Activated gamma-delta T cell treated with Interleukin-2 at 50 U/mL for 16 hours (primary cell): ENCODE measurements at regions not wholly inside any gene's neighbourhood (a gene's known extent, or its start where the extent isn't known, plus 50 kb on each side); places are given as distances from the start of the nearest gene placed in this dataset.
"Not testable (repeated sequence)": the region's sequence is repeated elsewhere in the genome, so short reads cannot be mapped to it uniquely, and the experiment has no call there.

Source experiments
- DNase-seq: peaks from one replicate; pipeline ENCODE4 v3.0.0-alpha.2; 2020

DNA sequence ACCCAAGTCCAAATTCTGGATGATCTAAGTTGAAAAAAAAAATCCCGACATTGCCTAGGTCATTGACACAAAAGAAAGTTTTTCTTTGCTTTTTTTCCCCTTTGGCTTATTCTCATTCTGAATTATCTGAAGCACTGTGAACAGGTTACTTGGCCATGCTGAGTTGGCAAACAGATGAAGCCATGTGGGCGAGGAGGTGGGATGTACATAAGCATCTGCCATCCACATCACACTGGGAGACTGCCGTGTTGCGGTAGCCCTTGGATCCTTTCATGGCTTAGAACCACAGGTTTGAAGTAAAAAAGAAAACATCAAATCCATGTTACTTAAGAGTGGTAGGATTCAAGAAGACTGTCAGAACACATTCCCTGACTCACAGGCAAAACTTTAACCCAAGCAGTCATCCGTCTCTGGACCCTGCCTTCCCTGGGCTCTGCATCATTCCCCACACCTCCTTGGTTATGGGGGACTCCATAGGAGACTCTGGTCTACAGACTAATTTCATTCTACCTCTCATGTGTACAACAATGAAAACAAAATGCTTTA, 242.5 kb upstream of the SERP2 start:
- DNase-seq = no peak

DNA sequence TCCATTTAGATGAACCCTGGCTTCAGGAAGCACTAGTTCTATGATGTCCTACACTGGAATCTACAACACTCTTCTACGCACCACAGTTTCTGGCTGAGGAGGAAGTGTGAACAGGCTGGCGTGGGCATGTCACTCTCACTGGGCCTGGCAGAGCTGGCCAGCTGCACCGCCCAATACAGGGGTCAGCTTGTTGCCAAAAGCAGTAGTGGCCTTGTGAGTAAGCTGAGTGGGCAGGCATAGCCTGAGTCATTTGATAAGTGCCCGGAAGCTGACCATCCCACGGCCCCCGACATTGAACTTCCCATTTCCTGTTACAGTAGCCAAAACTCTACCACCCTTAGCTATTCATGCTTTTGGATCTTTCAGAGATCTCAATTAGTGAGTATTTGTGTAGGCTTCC, 240.9 kb upstream of the SERP2 start:
- DNase-seq = no peak

DNA sequence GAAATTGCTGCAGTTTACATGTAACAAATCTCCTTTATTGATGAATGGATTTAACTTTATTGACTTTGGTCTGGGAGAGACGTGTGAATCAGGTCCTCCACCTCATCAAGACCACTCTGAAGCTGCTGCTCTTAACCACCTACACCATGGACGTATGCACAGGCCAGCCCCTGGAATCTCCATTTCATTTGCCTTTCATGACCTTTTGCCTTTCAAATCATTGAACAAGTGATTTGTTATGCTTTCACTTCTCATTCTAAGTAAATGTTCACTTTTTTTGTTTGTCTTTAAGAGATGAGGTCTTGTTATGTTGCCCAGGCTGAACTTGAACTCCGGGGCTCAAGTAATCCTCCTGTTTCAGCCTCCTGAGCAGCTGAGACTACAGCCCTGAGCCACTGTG, 240.0 kb upstream of the SERP2 start:
- DNase-seq = no peak

DNA sequence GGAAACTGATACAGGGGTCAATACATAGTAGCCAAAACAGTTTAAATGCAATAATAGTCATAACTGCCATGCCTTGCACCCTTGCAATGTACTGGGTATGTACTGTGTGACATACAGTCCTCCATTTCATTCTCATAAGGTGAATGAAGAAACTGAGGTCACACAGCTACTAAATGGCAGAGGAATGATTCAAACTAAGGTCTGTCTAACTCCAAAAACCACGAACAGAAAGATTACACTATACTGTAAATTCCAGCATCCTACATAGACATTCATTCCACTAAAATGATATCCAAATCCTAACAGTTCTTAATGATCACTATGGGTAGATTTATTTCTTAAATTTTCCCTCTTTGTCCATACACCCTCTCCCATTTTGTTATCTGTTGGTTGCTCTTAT, 238.1 kb upstream of the SERP2 start:
- no peak for DNase-seq

DNA sequence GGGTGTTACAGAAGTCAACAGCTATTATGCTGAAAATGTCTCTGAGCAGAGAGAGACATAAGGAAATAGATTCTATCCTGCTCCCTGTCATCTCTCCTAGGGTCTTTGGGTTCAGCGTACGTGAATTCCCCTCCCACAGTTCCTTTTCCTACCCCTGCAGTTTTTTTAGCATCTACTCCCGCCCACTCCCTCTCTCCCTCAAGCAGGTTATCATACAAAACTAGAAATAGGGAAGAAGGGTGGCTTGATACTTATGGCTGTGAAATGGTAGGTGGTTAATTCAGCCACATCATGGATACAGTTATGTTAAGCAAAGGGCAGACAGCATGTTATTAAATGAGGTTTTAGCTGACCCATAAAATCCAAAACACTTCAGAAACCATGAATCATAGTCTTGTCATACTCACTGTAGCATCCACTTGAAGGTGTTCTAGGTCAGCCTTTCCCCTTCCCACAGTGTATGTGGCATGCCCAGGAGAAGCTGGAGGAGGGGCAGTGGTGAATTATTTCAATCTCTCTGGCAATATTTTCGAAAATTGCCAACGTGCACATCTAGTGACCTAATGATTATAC, 236.8 kb upstream of the SERP2 start:
- DNase-seq = no peak

DNA sequence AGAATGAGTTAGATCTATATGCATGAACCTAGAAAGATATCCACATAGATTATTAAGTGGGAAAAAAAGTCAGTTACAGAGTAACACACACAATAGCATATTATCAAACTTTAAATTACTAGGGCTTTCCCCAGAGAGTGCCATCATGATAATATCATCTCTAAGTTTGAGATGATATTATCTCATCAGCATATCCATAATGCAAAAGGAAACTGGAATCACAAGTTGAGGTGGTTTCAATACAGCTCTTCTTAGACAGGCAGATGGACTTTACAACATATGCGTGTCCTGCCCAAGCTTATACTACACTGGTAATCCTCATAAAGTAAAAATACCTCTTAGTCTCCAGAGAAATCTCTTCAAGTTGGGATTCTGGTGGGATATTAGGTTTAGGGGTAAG, 236.2 kb upstream of the SERP2 start:
- no peak for DNase-seq

DNA sequence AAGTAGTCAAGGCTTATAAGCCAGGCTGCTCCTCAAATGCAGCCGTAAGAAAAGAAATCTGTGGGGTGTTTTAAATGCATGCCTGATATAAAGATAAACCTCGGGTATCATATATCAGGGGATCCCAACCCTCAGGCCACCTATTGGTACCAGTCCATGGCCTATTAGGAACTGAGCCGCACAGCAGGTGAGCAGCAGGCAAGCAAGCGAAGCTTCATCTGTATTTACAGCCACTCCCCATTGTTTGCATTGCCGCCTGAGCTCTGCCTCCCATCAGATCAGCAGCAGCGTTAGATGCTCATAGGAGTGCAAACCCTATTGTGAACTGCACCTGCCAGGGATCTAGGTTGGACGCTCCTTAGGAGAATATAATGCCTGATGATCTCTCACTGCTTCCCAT, 233.5 kb upstream of the SERP2 start:
- DNase-seq = no peak

DNA sequence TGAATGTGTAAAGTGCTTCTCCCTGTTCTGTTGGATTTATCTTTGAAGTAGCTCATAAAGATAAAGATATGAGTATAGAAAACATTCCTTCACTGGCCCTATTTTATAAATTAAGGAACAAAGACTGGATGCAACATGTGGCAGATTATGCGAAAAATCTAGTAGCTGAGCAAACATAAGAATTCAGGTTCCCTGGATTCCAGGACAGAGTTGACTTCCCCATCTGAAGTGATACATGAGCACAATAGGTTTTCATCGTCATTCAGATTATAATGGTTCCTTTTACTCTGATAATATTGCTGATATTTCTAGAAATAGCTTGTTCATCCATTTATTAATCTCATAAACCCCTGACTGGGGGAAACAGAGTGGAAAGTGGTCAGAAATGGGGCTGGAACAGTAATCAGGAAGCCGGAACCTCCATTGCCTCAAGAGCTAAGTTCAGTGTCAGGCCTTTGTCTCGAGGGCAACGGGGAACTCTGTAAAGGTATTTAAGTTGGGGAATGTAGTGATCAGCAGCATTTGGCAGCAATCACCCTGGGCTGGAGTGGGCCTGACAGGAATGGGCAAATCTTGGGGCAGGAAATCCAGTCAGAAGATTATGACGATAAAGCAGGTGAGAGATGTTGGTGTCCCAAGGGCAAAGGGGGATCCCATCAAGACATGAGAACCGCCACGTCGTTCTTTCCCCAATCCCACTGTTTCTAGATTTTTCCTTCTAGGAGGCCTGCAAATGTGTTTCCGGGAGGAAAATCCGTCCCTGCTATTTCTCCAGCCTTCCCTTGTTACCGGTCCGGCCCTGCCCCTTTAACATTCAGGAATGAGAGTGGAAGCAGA, 232.5 kb upstream of the SERP2 start:
- no peak for DNase-seq

DNA sequence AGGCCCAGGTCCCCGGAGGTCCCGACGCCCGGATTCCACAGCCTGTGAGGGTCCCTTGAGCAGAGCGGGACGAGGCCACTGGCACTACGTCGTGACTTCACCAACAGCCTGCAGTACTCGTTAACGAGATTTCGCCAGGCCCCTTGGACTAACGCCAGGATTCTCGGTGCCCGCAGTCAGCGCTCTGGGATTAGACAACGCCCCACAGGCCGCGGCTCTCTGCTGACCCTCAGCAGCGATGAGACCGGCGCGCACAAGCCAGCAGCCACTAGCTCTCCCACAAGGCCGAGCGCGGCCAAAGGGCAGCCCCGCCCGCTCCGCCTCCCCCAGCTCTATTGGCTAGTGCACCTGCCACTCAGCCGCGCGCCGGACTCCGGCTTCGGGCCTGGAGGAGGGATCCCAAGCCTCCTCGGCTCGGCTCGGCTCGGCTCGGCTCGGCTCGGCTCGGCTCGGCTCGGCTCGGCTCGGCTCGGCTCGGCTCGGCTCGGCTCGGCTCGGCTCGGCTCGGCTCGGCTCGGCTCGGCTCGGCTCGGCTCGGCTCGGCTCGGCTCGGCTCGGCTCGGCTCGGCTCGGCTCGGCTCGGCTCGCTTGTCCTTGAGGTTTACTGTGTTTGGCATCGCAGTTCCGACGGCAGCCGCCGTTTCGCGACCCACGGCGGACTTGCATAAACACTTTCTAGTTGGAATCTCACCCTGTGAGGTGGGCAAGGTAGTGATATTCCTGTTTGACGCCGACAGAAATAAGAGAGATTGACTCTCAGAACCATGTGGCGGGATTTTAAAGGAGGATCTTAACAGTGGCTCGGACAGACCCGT, 231.7 kb upstream of the SERP2 start:
- DNase-seq = peak; percentile 93

DNA sequence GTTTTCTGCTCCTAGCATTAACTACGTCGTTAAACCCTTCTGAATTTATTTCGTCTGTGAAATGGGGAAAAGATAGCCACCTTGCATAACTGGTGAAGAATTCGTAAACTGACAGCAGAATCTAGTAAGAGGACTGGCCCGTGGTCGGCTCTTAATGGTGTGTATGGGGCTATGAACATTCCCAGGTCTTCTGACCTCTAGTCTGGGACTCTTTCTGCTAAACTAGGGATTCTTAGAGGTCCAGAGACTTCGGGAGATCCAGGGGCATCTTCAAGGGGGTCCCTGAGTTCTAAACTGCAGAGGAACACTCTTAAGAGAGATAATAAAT, 231.1 kb upstream of the SERP2 start:
- no peak for DNase-seq

DNA sequence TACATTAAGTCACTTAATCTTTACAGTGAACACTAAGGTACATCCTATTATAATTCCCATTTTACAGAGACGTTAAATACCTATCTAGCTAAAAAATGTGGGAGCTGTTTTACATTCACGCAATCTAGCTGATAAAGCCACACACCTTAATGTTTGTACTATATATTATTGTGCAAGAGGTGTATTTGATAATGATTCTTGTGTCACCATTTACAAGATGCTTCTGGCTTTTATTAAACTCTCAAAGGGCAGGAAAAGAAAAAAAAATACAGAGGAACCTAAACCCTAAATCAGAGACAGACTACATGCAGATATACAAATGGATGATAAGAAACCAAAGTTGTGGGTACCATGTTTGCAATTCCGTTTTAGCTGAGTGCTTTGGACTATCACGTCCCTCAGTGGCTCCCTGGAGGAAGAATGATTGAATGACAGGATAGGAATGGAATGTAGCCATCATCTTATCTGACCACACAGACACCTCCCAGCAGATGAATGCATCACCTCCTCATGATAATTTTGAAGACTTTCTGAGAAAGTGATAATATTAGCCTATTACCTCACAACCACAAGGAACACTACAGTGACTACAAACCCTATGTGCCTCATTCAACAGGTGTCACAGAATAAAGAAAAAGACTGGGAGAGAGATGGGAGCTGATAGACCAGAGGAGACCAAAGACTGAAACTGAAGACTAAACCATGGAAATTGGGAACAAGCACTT, 230.5 kb upstream of the SERP2 start:
- DNase-seq = no peak

DNA sequence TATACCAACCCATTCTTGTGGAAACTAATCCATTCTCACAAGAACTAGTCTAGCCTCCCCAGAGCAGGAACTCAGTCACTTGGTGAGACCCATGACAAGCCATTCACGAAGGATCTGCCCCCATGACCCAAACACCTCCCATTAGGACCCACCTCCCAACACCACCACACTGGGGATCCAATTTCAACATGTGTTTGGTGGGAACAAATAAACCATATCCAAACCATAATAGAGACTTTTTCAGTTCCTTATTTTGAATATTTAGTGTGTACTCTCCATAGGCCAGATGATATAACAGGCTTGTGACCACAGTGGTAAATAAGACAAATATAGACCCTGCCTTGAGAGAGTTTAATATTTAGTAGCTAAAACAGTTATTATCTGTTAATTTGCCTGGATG, 227.5 kb upstream of the SERP2 start:
- DNase-seq = no peak

DNA sequence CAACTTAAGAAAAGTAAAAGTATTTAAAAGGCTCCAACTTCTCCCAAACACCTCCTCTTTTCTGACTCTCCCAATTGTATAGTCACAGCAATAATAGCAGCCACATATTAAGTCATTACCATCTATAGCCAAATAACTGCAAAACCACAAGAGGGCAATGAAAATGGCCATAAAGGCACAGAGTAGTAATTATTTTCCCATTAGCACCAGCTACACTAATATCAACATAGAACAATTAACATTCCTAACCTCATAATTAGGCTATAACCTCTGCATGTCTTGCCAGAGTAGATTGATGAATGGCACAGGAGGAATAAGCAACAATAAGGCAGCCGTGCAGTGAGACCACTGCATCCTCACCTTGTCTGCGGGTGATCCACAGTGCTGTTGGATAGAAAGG, 226.4 kb upstream of the SERP2 start:
- DNase-seq = no peak

DNA sequence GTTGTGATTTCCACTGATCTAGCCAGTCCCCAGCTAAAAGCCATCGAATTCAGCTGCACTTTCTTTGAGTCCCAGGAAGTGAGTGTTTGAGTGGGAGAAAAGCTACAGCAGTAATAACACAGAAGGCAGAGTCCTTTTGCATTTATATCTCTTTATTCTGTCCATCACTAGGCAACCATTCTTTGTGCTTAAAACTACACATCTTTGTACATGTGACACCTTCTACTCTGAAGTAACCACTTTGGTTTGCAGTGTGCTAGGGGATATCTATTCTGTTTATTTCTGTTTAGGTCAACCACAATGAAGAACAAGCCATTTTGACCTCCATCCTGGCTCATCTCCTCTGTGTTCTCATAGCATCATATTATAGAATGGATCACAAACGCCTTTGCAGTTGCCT, 226.0 kb upstream of the SERP2 start:
- no peak for DNase-seq

DNA sequence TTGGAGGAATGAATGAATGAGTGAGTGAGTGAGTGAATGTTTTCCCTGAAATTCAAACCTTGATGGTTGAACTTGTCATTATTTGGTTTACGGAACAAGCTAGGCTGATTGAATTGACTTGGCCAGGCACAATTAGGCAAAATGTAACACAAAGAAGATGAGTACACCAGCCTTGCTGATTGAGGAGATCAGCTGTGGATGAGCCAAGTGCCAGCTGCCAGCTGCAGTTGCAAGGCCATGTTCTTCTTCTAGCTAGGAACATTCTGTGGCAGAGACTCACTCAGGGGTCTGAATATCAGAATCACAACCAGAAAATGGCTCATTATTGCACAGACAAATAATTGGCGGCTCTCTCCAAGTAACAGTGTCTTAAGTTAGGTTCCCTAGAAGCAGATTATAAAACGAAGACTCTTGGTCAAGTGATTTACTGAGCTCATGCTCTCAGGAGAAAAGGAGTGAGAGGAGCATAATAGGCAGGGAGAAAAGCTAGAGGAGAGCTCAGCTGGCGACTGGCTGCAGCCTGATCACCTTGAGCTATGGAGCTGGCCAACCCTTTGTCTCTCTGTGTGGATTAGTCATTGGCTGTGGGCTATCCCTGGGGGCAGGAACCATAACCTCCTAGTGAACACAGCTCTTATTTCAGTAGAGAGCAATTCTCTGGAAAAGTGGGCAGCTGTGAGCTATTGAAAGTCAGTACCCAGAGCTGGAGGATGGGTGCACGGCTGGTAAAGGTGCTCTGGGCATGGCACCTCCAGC, 225.3 kb upstream of the SERP2 start:
- DNase-seq = no peak

DNA sequence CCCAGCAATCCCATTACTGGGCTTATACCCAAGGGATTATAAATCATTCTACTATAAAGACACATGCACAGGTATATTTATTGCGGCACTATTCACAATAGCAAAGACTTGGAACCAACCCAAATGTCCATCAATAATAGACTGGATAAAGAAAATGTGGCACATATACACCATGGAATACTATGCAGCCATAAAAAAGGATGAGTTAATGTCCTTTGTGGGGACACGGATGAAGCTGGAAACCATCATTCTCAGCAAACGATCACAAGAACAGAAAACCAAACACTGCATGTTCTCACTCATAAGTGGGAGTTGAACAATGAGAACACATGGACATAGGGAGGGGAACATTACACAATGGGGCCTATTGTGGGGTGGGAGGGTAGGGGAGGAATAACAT, 224.4 kb upstream of the SERP2 start:
- DNase-seq = not testable (repeated sequence)

DNA sequence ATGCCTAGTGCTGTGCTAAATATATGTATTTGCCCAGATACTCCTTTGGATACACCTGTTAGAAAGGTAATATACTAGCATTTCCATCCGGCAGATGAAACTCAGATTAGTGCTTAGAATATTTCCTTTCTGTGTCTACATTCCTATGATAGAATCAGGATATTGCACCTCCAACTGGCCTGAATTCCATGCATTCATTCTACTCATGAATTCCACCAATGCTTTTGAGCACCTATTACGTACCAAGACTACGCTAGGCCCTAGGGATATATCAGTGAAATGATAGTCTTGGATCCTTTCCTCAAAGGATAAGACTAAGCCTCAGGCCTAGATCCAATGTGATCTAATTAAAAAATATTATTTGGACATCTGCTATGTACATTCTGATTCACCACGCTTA, 223.8 kb upstream of the SERP2 start:
- DNase-seq = no peak

DNA sequence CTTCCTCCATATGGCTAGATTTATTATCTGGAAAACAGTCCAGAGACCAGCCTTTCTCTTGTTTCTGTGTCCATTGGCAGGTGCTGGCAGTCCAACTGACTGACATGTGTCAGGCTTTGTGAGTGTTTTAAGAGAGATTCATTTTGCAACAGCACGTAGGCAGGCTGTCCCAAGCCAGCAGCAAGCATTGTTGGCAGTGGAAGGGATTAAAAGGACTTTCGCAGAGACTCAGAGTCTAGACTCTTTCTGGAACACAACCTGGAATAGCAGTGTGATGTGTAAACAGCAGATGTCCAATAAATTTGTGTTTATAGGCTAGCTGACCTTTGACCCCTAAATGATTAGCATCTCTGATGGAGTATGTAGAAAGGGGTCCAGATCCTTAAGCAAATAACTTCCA, 222.2 kb upstream of the SERP2 start:
- no peak for DNase-seq

DNA sequence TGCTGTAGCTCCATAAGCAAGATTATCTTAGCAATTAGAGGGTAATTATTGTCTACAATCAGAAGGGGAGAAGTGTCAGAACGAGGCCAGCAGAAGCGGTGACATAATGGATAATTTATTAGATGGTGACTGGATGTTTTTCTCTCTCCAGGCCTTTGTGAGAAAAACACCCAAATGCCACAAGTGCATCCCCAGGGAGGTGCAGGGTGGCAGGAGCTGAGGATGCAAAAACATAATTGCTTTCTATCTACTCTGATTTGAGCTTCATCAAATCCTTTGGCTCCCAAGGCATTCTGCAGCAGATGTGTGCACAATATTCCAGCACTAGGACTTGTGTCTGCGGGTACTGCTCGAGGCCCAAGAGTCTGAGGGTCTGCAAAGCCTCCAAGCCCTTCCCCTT, 220.1 kb upstream of the SERP2 start:
- DNase-seq = no peak

DNA sequence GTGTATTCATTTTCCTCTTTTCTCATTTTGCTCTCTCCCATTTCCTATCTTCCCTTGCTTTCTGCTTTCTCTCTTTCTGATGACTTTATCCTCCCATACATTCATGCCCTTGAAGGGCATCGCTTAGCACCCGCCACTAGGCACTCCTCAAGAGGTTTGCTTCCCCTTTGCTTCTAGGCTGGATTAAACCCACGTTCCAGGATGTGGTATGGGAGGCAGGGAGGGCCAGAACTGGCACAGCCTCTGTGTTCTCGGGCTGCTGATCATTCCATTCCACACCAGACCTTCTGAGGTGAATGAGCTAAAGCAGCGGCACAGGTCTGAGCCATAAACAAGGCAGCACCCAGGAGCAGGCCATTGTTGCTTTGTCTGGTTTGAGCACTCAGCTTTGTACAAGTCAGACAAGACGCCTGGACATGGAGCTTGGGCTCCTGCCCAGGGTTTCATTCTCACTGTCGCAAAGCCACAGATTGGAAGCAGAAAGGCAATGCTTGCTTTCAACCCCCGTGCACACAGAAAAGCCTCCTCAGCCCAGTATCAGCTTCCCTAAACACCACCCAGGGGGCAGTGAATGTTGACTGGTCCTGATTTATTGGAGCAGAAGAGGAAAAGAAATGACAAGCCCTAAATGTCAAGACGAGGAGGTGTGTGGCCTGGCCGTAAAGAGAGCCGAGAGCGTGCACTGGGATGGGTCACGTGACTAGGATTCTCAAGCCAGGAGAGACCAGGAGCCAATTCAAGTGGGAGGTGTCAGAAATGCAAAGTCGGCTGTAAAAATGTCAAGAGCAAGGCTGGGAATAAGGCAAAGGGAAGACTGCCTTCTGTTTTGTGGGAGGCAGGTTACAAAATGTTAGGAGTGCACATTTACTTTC, 218.0 kb upstream of the SERP2 start:
- DNase-seq = no peak

DNA sequence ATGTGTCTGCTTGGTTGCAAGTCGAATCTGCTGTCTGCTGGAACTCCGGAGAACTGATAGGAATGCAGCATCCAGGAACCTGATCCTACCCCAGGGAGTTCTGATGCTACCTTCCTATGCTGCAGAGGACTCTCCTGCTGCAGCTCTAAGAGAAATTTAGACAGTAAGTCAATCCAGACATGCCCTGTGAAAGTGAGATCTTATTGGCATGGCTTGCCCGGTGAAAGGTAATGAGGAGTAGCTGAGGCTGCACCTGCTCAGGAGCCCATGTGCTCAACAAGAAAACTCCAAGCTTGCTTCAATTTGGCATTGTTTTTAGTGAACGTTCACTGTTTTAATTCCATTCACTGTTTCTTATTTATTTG, 217.3 kb upstream of the SERP2 start:
- no peak for DNase-seq

DNA sequence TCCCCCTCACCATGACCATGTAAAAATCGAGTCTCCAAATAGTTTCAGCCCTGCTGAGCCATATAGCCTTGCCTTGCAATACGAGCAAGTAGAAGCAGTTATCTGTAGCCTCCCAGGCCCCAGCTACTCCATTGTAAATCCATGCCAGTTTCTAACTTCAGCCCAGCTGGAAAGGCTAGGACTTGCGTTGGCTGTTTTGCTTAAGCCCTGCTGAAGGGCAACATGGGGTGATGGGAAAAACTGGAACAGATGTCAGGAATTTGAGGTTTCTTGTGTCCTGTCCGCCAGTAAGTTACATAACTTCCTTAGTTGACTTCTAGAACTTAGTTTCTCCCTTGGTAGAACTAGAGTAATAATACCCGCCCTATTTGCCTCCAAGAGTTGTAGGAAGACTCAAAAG, 216.0 kb upstream of the SERP2 start:
- no peak for DNase-seq
